ENCODE measurements at regions not wholly inside any gene's neighbourhood (a gene's known extent, or its start where the extent isn't known, plus 50 kb on each side); places are given as distances from the start of the nearest gene placed in this dataset.

GRCh38 chr18:2442006-2442405, 129.3 kb downstream of the METTL4 start:
- TF ChIP-seq CTCF (IDR thresholded peaks at IDR 0.05; ENCODE audit: insufficient read depth, low read length) (no peak), REST (IDR thresholded peaks at IDR 0.05; ENCODE audit: insufficient replicate concordance, low read depth) (no peak), GABPA (IDR thresholded peaks at IDR 0.05; ENCODE audit: low read depth) (no peak), POLR2AphosphoS5 (IDR thresholded peaks at IDR 0.05; ENCODE audit: low read depth) (no peak)

All from HL-60 (cell line).